ENCODE measurements at regions not wholly inside any gene's neighbourhood (a gene's known extent, or its start where the extent isn't known, plus 50 kb on each side); places are given as distances from the start of the nearest gene placed in this dataset.
"Not testable (repeated sequence)": the region's sequence is repeated elsewhere in the genome, so short reads cannot be mapped to it uniquely, and the experiment has no call there.

DNA sequence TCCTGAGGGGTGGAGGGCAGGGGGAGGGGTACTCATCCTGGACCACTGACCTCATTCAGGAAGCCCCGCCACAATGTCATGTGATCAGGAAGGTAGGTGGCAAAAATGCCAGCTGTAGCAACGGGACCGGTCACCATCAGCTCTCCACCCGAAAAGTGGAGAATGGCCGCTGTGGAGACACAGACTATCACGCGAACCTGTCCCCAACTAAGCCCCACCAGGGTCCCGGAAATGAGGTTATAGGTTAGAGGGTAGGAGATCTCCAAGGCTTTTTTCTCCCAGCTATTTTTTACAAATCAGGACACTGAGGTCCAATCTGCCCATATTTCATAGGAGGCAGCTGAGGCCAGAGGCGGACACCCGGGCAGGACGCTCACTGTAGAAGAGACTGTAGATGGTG lies 1966.9 kb downstream of the FOXD4L5 start:
- TF ChIP-seq, protein P1, sequence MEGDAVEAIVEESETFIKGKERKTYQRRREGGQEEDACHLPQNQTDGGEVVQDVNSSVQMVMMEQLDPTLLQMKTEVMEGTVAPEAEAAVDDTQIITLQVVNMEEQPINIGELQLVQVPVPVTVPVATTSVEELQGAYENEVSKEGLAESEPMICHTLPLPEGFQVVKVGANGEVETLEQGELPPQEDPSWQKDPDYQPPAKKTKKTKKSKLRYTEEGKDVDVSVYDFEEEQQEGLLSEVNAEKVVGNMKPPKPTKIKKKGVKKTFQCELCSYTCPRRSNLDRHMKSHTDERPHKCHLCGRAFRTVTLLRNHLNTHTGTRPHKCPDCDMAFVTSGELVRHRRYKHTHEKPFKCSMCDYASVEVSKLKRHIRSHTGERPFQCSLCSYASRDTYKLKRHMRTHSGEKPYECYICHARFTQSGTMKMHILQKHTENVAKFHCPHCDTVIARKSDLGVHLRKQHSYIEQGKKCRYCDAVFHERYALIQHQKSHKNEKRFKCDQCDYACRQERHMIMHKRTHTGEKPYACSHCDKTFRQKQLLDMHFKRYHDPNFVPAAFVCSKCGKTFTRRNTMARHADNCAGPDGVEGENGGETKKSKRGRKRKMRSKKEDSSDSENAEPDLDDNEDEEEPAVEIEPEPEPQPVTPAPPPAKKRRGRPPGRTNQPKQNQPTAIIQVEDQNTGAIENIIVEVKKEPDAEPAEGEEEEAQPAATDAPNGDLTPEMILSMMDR (IDR thresholded peaks at IDR 0.05) = not testable (repeated sequence)
- TF ChIP-seq EP300, POLR2AphosphoS5, POLR2A (IDR thresholded peaks at IDR 0.05): not testable (repeated sequence)

All from upper lobe of left lung (tissue), 4 donors.